Lower lobe of right lung (tissue), 2 donors: ENCODE measurements at regions not wholly inside any gene's neighbourhood (a gene's known extent, or its start where the extent isn't known, plus 50 kb on each side); places are given as distances from the start of the nearest gene placed in this dataset.
"Not testable (repeated sequence)": the region's sequence is repeated elsewhere in the genome, so short reads cannot be mapped to it uniquely, and the experiment has no call there.

Experiments used
- ATAC-seq, 2 donors: fragments of 200-7000 bp; cut with Tn5 transposase; one replicate each; pipeline ENCODE4 v1.9.1; 2020 to 2022; ENCODE audit warnings: mild to moderate bottlenecking in 2 of 2, moderate library complexity in 2 of 2
- DNase-seq: peaks from one replicate; pipeline ENCODE4 v3.0.0-alpha.2; 2020
- H3K27ac ChIP-seq: fragments of 200-600 bp; one replicate; pipeline ENCODE4 v1.8.0; 2022
- H3K27me3 ChIP-seq: fragments of 200-600 bp; one replicate; pipeline ENCODE4 v1.8.0; 2022; ENCODE audit warnings: low read depth
- H3K36me3 ChIP-seq: fragments of 200-600 bp; one replicate; pipeline ENCODE4 v1.8.0; 2022; ENCODE audit warnings: mild to moderate bottlenecking
- H3K4me1 ChIP-seq: fragments of 200-600 bp; one replicate; pipeline ENCODE4 v1.8.0; 2022
- H3K4me3 ChIP-seq: fragments of 200-600 bp; one replicate; pipeline ENCODE4 v1.8.0; 2022; ENCODE audit warnings: mild to moderate bottlenecking
- H3K9me3 ChIP-seq: fragments of 200-600 bp; one replicate; pipeline ENCODE4 v1.8.0; 2022
- CTCF ChIP-seq: fragments of 200-600 bp; IDR thresholded peaks from one replicate; pipeline ENCODE4 v1.8.0; 2022; ENCODE audit warnings: antibody characterized with exemption, mild to moderate bottlenecking
- intact Hi-C: fragments of 100-400 bp; cut with DNase I; formaldehyde crosslinking; loops from one replicate; pipeline ENCODE4 v1.11.0; 2022
- donor health status: DM: no; HTN: yes; CAD: no; lungs with severe emphysema.

GRCh38 chr20:43361526-43361925 is 96.2 kb upstream of the SRSF6 start:
- no peaks in the 10 kb centered on the region for H3K36me3 ChIP-seq
- no peaks in the 10 kb centered on the region for H3K27me3 ChIP-seq
- no peaks in the 10 kb centered on the region for H3K9me3 ChIP-seq
- no peaks in the 10 kb centered on the region for H3K4me1 ChIP-seq
- intact Hi-C loops = no loop called here
- no peak overlapping the region for H3K4me3 ChIP-seq
- no peak for TF ChIP-seq CTCF
- ATAC-seq (peak in 1 of 2 donors; percentile 52), DNase-seq (no peak)
- no peak overlapping the region for H3K27ac ChIP-seq

- Histone ChIP-seq H3K27me3 (no peaks in the 10 kb centered on the region), H3K9me3 (no peaks in the 10 kb centered on the region), H3K36me3 (no peaks in the 10 kb centered on the region), H3K4me1 (no peaks in the 10 kb centered on the region), H3K4me3 (no peak overlapping the region), H3K27ac (no peak overlapping the region)
- intact Hi-C loops = no loop called here
- no peak for TF ChIP-seq CTCF
- no peak for ATAC-seq
- no peak for DNase-seq
Measured at GRCh38 chr20:43360016-43360415, 97.7 kb upstream of the SRSF6 start.

- TF ChIP-seq CTCF = no peak
- H3K27me3 ChIP-seq = no peaks in the 10 kb centered on the region
- H3K4me3 ChIP-seq = no peak overlapping the region
- ATAC-seq (no peak), DNase-seq (no peak)
- no peaks in the 10 kb centered on the region for H3K4me1 ChIP-seq
- no peaks in the 10 kb centered on the region for H3K36me3 ChIP-seq
- intact Hi-C loops = no loop called here
- H3K27ac ChIP-seq = no peak overlapping the region
- H3K9me3 ChIP-seq = no peaks in the 10 kb centered on the region
Measured at GRCh38 chr20:43358811-43359210, 98.9 kb upstream of the SRSF6 start.

GRCh38 chr20:43357352-43357751 is 100.3 kb upstream of the SRSF6 start:
- no peaks in the 10 kb centered on the region for H3K36me3 ChIP-seq
- no peak overlapping the region for H3K4me3 ChIP-seq
- H3K27ac ChIP-seq = no peak overlapping the region
- no peaks in the 10 kb centered on the region for H3K4me1 ChIP-seq
- ATAC-seq (no peak), DNase-seq (no peak)
- intact Hi-C loops = no loop called here
- no peaks in the 10 kb centered on the region for H3K9me3 ChIP-seq
- no peak for TF ChIP-seq CTCF
- no peaks in the 10 kb centered on the region for H3K27me3 ChIP-seq

- H3K4me3 ChIP-seq = no peak overlapping the region
- no peak overlapping the region for H3K27ac ChIP-seq
- H3K27me3 ChIP-seq = no peaks in the 10 kb centered on the region
- no peaks in the 10 kb centered on the region for H3K9me3 ChIP-seq
- no peak for DNase-seq
- ATAC-seq = no peak
- H3K36me3 ChIP-seq = no peaks in the 10 kb centered on the region
- intact Hi-C loops = no loop called here
- no peak for TF ChIP-seq CTCF
- H3K4me1 ChIP-seq = no peaks in the 10 kb centered on the region
Measured at GRCh38 chr20:43355610-43356009, 102.1 kb upstream of the SRSF6 start.

GRCh38 chr20:43352996-43353395 is 104.7 kb upstream of the SRSF6 start:
- H3K4me1 ChIP-seq = no peaks in the 10 kb centered on the region
- intact Hi-C loops = no loop called here
- no peaks in the 10 kb centered on the region for H3K9me3 ChIP-seq
- no peaks in the 10 kb centered on the region for H3K36me3 ChIP-seq
- no peak overlapping the region for H3K27ac ChIP-seq
- TF ChIP-seq CTCF = no peak
- DNase-seq (no peak), ATAC-seq (no peak)
- H3K4me3 ChIP-seq = no peak overlapping the region
- H3K27me3 ChIP-seq = no peaks in the 10 kb centered on the region

- H3K27me3 ChIP-seq, ATAC-seq, H3K9me3 ChIP-seq, H3K27ac ChIP-seq, intact Hi-C loops, H3K36me3 ChIP-seq, H3K4me3 ChIP-seq, H3K4me1 ChIP-seq, DNase-seq: not testable (repeated sequence)
Measured at GRCh38 chr20:43350694-43351093, 107.0 kb upstream of the SRSF6 start.
